CD4-positive, alpha-beta T cell treated with Interleukin-6 for 4 hours (primary cell): ENCODE measurements at regions not wholly inside any gene's neighbourhood (a gene's known extent, or its start where the extent isn't known, plus 50 kb on each side); places are given as distances from the start of the nearest gene placed in this dataset.

ENCODE experiments used
- DNase-seq: peaks from one replicate; pipeline ENCODE4 v3.0.0-alpha.2; 2020; ENCODE audit warnings: mixed read lengths

DNA sequence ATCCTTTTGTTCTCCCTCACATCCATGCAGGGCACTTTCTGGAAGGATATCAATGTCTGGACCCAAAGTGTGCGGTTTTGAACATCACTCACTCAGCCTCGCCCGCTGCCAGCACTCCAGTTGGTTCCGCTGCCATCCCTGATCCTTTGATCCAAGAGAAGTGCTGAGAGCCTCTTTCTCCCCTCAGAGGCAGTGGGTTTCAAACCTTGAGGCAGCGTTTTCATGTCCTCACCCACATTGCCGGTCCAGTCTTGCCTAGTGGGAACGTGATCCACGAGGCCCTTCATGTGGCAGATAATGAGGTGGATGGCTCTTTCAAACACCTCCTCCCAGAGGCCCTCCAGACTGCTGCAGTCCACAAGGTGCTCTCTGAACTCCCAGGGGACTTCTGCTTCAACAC, 122.2 kb downstream of the ACTL8 start:
- no peak for DNase-seq

DNA sequence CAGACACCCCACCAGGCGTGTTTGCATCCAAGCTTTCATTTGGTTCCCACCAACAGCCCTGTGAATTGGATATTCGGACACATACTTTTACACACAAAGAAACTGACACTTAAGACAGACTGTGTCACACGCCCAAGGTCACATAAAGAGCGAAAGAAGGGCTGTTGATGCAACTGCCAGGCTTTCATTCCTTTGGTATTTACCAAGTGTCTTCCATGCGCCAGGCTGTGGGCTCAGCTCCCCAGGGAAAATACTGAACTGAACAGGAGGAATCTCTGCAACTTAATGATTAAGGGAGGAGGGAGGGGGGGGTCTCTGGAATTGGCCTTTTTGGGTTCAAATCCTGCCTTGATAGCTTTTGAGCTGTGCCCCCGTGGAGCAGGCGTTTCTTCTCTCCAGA, 122.8 kb downstream of the ACTL8 start:
- DNase-seq = no peak

DNA sequence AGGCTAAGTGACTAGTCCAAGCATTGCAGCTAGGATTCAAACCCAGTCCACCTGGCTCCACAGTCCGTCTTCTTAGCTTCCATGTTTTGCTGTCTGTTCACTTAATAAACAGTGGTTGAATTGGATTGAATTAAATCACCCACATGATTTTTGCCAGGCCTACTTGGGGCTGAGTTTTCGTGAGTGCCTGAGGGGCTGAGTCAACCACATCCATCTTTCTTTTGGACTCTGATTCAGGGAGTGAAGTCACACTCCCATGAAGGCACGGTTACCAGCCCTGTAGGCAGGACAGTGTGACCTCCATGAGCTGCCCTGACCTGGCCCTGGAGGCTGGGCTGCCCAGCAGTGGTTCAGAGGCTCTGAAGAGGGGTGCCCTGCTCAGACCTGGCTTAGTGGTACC, 123.7 kb downstream of the ACTL8 start:
- no peak for DNase-seq

DNA sequence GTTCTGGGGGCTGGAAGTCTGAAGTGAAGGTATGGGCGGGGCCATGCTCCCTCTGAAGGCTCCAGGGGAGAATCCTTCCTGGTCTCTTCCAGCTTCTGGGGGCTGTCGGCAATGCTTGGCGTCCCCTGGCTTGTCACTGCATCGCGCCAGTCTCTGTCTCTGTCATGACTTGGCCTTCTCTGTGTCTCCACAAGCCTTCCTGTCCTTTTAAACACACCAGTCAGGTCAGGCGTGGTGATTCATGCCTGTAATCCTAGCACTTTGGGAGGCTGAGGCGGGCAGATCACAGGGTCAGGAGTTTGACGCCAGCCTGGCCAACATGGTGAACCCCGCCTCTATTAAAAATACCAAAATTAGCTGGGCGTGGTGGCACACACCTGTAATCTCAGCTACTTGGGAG, 125.3 kb downstream of the ACTL8 start:
- no peak for DNase-seq

DNA sequence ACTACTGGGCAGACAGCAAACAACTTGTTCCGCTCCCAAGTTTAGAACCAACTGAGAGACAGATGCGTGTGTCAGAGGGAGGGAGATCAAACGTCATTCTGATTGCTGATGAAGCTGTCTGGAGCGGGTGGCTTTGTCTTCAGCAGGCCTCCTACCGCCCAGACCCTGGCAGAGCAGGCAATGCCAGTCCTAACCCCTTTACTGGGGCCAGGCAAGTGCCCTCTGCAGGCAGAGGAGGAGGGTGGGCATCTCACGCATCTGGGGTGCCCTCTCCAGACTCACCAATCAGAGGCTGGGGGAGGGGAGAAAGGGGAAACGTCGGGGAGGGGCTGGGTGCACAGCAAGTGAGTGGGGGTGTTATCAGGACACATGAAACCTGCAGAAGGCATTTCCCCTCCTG, 126.6 kb downstream of the ACTL8 start:
- DNase-seq = no peak

- no peak for DNase-seq
Observed at GRCh38 chr1:17883136-17883535, 128.0 kb downstream of the ACTL8 start.

DNA sequence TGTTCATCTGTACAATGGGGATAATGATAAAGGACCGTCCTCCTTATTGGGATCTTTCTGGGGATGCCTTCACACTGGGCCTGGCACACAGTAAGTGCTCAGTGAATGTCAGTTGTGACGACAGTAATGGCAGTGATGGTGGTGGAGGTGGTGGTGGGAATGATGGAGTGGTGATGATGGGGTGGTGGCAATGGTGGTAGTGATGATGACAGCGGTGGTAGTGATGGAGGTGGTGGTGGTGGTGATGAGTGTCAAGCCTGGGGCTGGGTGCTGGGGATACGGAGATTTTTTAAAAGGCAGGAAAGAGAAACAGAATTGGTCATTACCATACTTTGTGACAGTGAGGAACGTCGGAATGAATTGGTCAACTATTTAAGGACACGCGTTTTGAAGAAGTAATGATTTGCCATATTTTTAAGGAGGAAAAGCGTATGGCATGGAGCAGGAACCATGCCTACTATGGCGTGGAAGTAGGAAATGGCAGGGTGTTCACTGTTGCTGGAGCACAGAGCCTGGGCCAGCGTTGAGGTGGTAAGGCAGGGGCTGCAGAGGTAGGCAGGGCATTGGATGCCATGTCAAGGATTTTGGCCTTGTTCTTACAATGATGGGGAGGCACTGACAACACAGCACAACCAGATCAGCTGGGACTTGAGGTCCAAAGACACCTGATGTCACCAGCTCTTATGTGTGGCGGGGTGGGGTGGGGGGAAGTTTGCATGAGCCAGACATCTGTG, 128.7 kb downstream of the ACTL8 start:
- no peak for DNase-seq

GRCh38 chr1:17885663-17886320, 130.7 kb downstream of the ACTL8 start:
- DNase-seq = no peak

DNA sequence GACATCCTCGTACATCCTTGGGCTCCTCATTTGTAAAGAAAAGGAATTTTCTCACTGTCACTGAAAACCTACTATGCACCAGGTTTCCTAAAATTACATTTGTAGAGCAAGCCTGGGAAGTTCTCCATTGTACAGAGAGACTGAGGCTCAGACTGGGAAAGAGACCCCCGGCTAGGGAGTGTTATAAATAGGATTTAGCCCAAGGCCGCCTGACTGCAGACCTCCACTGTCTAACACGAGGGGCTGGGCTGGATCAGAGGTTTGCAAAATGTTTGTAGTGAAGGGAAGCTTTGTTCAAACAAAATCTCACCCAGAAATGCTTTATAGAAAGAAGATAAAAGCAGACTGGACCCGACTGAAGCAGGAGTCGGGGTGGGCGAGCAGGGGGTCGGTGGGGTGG, 131.3 kb downstream of the ACTL8 start:
- no peak for DNase-seq

DNA sequence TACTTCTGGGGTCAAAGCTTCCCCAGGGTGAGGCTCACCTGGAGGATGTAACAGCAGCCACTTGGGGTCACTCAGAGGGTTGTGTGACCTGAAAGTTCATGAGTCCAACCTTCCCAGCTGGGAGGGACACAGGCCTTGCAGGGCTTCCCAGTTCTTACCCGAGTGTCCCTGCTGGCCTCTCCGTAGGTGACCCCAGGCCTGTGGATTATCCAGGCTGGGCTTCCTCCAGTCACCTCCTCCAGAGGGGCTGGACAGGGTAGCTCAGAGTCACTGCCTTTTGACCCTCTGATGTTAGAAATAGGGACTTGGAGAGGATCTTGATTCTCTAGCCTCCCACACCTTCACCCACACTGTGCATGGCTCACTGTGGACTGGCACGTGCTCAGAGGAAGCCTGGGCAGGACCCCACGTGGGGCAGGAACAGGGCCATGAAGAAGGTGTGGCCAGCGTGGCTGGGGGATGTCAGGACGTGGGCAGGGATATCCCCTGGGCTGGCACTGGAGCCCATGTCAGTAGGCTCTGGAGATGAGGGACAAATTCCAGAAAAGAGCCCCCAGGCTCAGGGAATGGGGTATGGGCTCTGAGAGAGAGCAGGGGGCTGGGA, 131.8 kb downstream of the ACTL8 start:
- DNase-seq = no peak

DNA sequence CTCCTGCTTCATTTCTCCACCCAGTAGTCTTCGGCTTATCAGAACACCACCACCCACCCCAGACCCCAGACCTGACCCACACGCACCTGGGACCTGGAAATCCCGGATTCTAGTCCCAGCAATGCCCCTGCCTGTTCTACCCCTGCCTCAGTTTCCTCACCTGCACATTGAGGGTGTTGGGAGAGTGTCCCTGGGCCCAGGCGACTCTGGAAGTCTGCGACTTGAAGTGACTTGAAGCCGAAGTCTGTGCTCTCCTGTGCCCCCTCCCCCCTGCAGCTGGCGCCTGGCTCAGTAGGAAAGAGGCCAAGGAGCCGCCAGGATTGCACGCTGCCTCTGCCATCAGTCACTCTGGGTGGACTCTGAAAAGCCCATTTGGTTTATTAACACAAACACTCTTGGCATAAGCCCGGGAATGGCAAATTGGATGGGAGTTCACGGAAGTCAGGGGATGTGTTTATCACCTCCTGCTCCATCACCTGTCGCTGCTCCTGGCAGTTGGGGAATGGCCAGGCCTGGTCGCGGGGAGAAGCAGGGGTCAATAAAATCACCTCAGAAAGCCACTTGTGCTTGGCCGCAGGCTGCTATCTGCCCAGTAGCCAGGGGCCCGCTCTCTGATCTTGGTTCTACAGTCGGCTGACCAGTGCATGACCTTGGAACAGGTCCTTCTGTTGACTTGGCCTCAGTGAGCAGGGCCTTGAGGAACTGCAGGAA, 132.7 kb downstream of the ACTL8 start:
- DNase-seq = no peak

DNA sequence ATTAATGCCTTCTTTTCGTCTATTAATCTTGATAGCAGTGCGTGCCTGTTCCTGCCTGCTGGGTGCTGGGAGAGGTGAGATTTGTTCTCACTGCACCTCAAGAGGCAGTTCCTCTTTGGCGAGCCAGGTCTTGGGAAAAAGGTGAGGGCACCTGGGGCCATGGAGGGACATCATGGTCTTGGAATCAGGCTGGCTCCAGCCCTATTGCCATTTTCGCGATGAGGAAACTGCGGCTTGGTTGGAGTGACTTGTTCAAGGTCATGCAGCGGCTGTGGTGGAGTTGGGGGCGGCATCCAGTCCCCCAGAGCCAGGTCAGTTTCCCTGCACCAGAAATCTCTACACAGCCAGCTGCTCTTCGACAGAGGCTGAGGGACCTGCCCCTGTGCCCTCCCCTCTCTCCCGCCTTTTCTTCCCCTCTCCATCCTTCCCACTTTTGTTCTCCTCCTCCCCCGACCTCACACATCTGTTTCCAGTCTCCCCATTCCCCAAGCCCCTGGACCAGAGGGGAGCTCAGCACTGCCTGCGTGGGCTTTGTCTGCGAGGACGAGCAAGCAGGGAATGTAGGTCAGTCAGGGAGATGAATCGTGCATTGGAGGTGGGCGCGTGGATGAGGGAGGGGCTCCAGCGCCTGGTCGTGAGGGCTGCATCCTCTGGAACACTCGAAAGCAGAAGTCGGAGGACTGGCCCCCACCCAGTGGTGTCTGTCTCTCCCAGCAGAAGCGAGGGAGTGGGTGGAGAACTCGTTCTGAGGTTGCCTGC, 135.1 kb downstream of the ACTL8 start:
- DNase-seq = no peak

DNA sequence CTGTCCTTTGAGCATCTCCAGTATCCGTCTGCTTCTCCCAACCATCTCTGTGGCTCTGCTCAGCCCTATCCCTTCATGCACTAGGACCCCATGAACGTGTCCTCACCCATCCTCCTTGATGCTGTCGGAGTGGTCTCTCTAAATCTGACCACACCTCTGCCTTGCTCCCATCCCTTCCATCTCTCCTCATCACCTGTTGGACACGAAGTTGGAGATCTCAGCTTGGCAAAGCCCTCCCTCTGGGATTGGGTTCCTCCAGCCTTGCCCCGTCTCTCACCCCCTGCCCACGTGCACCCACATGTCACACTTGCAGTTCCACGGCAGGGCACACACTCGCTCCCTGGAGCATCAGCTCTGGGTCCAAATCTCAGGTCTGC, 135.7 kb downstream of the ACTL8 start:
- no peak for DNase-seq

- DNase-seq = no peak
Observed at GRCh38 chr1:17891205-17892110, 136.3 kb downstream of the ACTL8 start.

DNA sequence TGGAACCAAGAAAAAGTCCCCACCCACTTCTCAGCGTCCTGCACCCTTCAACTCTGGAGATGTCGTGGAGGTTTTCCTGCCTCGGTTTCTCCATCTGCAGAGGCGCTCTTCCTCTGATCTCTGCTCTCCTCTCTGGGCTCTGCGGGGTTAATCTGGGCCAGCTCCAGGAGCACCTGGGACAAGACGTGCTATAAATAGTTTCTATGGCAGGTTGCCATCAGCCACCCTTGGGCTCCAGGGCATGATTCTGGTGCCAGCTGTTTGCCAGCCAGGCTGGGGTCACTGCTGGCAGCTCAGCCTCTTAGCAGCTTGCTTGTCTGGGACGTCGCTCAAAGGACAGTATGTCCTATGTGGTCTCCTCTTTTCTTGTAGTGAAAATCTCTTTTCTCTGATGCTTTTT, 137.1 kb downstream of the ACTL8 start:
- DNase-seq = no peak

DNA sequence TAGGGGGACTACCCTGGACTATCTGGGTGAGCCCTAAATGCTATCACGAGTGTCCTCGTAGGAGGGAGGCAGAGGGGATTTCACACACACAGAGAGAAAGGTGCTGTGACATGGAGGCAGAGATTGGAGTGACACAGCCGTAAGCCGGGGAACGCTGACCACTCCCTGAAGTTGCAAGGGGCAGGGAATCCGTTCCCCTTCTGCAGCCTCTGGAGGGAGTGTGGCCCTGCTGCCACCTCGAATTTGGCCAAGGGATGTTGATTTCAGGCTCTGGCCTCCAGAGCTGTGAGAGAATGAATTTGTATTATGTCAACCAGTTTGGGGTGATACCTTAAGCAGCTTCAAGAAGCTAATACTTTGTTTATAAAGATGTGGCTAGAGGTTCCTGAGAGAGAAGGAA, 137.7 kb downstream of the ACTL8 start:
- DNase-seq = no peak

DNA sequence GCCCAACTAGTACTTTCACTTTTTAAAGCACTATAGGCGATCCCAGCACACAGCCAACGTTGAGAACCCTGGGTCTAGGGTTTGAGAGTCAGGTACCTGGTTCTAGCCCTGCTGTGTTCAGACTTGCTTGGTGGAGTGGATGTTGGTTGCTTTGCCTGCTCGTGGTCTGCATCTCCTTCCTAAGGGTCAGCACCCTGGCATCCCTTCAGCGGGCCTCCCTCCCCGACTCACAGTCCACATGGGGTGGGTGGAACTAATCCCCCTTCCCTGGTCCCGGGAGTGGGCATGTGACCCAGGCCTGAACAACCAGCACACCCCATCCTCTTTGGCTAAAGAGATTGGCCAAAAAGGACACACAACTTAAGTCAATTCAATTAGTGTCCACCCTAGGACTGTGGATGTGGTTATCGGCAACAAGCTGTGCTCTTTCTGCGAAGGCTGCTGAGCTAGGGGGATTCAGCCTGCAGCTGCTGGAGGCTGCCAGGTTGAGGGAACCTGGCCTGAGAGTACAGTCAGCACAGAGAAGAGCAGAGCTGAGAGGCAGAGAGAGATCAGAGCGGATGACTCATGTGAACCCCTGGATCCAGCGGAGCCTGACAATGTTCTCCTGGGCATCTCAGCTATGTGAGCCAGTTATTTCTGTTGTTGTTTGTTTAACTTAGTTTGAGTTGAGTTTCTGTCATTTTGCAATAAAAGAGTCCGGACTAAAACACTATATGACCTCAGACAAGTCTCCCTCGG, 138.9 kb downstream of the ACTL8 start:
- no peak for DNase-seq

GRCh38 chr1:17895401-17895800, 140.3 kb downstream of the ACTL8 start:
- no peak for DNase-seq

- DNase-seq = no peak
Observed at GRCh38 chr1:17895986-17896385, 140.9 kb downstream of the ACTL8 start.

GRCh38 chr1:17903386-17903785, 148.3 kb downstream of the ACTL8 start:
- no peak for DNase-seq

- DNase-seq = no peak
Observed at GRCh38 chr1:17904290-17904689, 149.2 kb downstream of the ACTL8 start.
